GM23248 (cell line): ENCODE measurements at regions not wholly inside any gene's neighbourhood (a gene's known extent, or its start where the extent isn't known, plus 50 kb on each side); places are given as distances from the start of the nearest gene placed in this dataset.

Experiments
- EZH2 ChIP-seq: fragments of 200-600 bp; sonication (generic); IDR thresholded peaks from 2 replicates; pipeline ENCODE4 v1.6.1; 2018; ENCODE audit warnings: antibody characterized with exemption, mild to moderate bottlenecking; ENCODE audit not compliant: insufficient read depth, poor library complexity, severe bottlenecking
- EZH2phosphoT487 ChIP-seq: fragments of 200-600 bp; sonication (generic); IDR thresholded peaks from 2 replicates; pipeline ENCODE4 v1.6.1; 2018; ENCODE audit warnings: antibody characterized with exemption, moderate library complexity, mild to moderate bottlenecking, low read depth; ENCODE audit not compliant: insufficient read depth

DNA sequence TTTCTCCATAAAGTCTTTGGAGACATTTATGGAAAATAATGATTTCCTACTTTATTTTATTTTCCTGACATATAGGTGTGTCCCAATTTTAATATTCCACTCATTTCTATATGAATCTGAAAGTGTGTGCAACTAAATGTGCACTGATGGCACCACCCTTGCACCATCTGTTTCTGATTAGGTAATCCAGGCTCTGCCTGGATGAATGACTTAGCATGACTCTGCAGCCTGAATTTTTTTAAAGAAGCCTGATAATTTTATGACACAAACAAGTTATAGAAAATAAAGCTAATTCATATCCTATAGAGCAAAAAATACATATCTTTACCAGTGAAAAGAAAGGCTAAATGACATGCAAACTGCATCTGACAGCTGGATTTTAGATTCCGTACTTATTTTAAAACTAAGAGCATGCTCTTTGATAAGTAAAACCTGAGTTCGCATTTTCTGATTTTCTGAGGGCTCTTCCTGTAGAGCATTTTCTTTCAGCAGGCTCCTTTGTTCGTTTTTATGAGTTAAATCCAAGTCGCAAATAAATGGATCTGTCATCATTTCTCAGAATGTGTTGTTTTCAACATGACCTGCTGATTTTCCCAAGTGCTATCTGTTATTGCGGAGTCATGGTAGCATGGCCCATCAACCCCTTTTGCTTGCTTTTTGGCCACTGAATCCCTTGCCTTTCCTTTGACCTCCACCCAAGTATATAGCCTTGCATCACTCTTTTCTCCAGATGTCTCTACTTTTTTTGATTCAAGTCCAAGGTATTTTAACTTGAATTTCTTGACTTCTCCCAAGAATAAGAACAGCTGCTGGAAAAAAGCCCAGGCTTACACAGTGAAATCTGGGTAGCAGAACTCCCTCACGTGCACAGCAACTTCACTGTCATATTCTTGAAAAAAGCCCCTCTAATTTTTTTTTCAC is 52.8 kb upstream of the LYPLAL1 start:
- no peak for TF ChIP-seq EZH2
- TF ChIP-seq EZH2phosphoT487, result no peak
